ENCODE measurements at regions not wholly inside any gene's neighbourhood (a gene's known extent, or its start where the extent isn't known, plus 50 kb on each side); places are given as distances from the start of the nearest gene placed in this dataset.

- no peak for ATAC-seq
- Histone ChIP-seq H3K79me2 (replicated peaks; ENCODE audit: insufficient read depth) (no peaks in the 10 kb centered on the region), H3K4me2 (no peak overlapping the region), H3K36me3 (ENCODE audit: insufficient read depth) (no peaks in the 10 kb centered on the region), H3K4me3 (no peak overlapping the region), H3F3A (replicated peaks; ENCODE audit: low read depth) (no peaks in the 10 kb centered on the region), H2AFZ (no peak overlapping the region), H3K4me1 (ENCODE audit: insufficient read depth) (no peaks in the 10 kb centered on the region), H3K27ac (ENCODE audit: low read depth) (no peak overlapping the region), H4K20me1 (replicated peaks; ENCODE audit: insufficient read depth) (no peaks in the 10 kb centered on the region), H3K9me2 (ENCODE audit: insufficient read depth) (peaks cover 18% of the 10 kb centered on the region; the same call in 1 of the 2 replicates), H3K27me3 (ENCODE audit: insufficient read depth) (no peaks in the 10 kb centered on the region)
- no peak overlapping the region for H3K4me3 Mint-ChIP-seq
- H3K27ac Mint-ChIP-seq, result no peak overlapping the region
- H3K4me1 Mint-ChIP-seq, result no peaks in the 10 kb centered on the region
- no peaks in the 10 kb centered on the region for H3K36me3 Mint-ChIP-seq (ENCODE audit: low read depth)
- H3K27me3 Mint-ChIP-seq (ENCODE audit: insufficient read depth, low read depth, poor library complexity), result no peaks in the 10 kb centered on the region
- TF ChIP-seq EZH2 (IDR thresholded peaks at IDR 0.05; ENCODE audit: low read depth, unreplicated experiment) (no peak), CREB1 (CRISPR knock-in tag; IDR thresholded peaks at IDR 0.05; ENCODE audit: low read depth) (no peak), POLR2AphosphoS5 (IDR thresholded peaks at IDR 0.05; ENCODE audit: low read depth) (no peak), ZNF114 (CRISPR knock-in tag; IDR thresholded peaks at IDR 0.05) (no peak), ETS1 (IDR thresholded peaks at IDR 0.05) (no peak), ZNF462 (CRISPR knock-in tag; IDR thresholded peaks at IDR 0.05) (no peak), REST (IDR thresholded peaks at IDR 0.05; ENCODE audit: unreplicated experiment) (no peak), CTCF (conservative IDR thresholded peaks at IDR 0.05; ENCODE audit: low read depth in 2 of 2) (no peak), NANOG (IDR thresholded peaks at IDR 0.05; ENCODE audit: borderline replicate concordance) (no peak)
- DNase-seq (ENCODE audit: low spot score), result no peak
- no peaks in the 10 kb centered on the region for H3K9me3 Mint-ChIP-seq
Observed at GRCh38 chr14:51448831-51449670, 202.7 kb upstream of the FRMD6 start.
